Activated CD8-positive, alpha-beta memory T cell treated with anti-CD3 and anti-CD28 coated beads, Interleukin-2, amount 10 ng/mL, durations not matched to agents 7 days and 5 days (primary cell): ENCODE measurements at regions not wholly inside any gene's neighbourhood (a gene's known extent, or its start where the extent isn't known, plus 50 kb on each side); places are given as distances from the start of the nearest gene placed in this dataset.

Source experiments
- ATAC-seq: fragments of 150-1000 bp; cut with Tn5 transposase; one replicate; pipeline ENCODE4 v1.10.0; 2021; ENCODE audit warnings: moderate library complexity
- CTCF ChIA-PET: fragments of 350-600 bp; sonication (Branson Sonifier 250); formaldehyde crosslinking; loops from one replicate; lab custom pipeline; 2021; ENCODE audit warnings: antibody characterized with exemption; lab: Charles Lee
- DNase-seq: peaks from one replicate; pipeline ENCODE4 v3.0.0-alpha.2; 2020
- H3K27ac Mint-ChIP-seq: one replicate; pipeline ENCODE4 v1.8.0; 2021; ENCODE audit warnings: mild to moderate bottlenecking, mixed read lengths
- H3K27me3 Mint-ChIP-seq: one replicate; pipeline ENCODE4 v1.8.0; 2021; ENCODE audit warnings: mixed read lengths
- H3K36me3 Mint-ChIP-seq: one replicate; pipeline ENCODE4 v1.8.0; 2021; ENCODE audit warnings: mild to moderate bottlenecking, mixed read lengths
- H3K4me1 Mint-ChIP-seq: one replicate; pipeline ENCODE4 v1.8.0; 2021; ENCODE audit warnings: mixed read lengths
- H3K4me3 Mint-ChIP-seq: one replicate; pipeline ENCODE4 v1.8.0; 2021; ENCODE audit warnings: mild to moderate bottlenecking, moderate library complexity, mixed read lengths
- H3K9me3 Mint-ChIP-seq: one replicate; pipeline ENCODE4 v1.8.0; 2022; ENCODE audit warnings: low read depth, mixed read lengths

GRCh38 chr1:243939167-243939848 is 89.3 kb upstream of the AKT3 start:
- H3K4me3 Mint-ChIP-seq = no peak overlapping the region
- H3K27me3 Mint-ChIP-seq = peaks cover 5% of the 10 kb centered on the region
- H3K9me3 Mint-ChIP-seq = peaks cover 9% of the 10 kb centered on the region
- CTCF ChIA-PET = no interaction called here
- no peak for DNase-seq
- peaks cover 6% of the 10 kb centered on the region for H3K36me3 Mint-ChIP-seq
- H3K4me1 Mint-ChIP-seq = peaks cover 12% of the 10 kb centered on the region
- no peak overlapping the region for H3K27ac Mint-ChIP-seq
- no peak for ATAC-seq

DNA sequence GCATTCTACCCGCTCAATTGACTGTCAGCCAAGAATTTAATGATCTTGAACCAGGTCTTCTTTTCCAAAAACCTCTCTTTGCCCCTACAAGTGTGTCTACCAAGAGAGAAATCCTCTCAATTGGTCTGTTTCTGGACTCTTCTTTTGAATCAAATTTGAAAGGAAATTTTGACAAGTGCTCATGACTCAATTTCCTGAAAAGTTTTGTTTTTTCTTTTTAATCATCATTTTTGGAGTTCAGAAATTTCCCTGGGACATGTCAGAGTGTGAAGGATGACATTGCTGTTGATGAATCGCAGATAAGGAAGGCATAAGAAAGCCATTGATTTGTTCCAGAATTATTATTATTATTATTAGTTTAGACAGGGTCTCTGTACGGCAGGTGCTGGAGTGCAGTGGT is 88.2 kb upstream of the AKT3 start:
- Mint-ChIP-seq H3K4me3 (no peak overlapping the region), H3K9me3 (peaks cover 9% of the 10 kb centered on the region), H3K27ac (no peak overlapping the region), H3K4me1 (peaks cover 12% of the 10 kb centered on the region), H3K27me3 (peaks cover 5% of the 10 kb centered on the region), H3K36me3 (peaks cover 6% of the 10 kb centered on the region)
- ATAC-seq (no peak), DNase-seq (no peak)
- CTCF ChIA-PET = no interaction called here

- ATAC-seq (no peak), DNase-seq (no peak)
- H3K4me3 Mint-ChIP-seq = no peak overlapping the region
- H3K27ac Mint-ChIP-seq = no peak overlapping the region
- CTCF ChIA-PET = no interaction called here
- H3K9me3 Mint-ChIP-seq = peaks cover 5% of the 10 kb centered on the region
- peaks cover 5% of the 10 kb centered on the region for H3K4me1 Mint-ChIP-seq
- H3K27me3 Mint-ChIP-seq = peaks cover 5% of the 10 kb centered on the region
- H3K36me3 Mint-ChIP-seq = peaks cover 4% of the 10 kb centered on the region
Measured at GRCh38 chr1:243933495-243933894, 83.5 kb upstream of the AKT3 start.

GRCh38 chr1:243931957-243932356 is 81.9 kb upstream of the AKT3 start:
- CTCF ChIA-PET = no interaction called here
- H3K4me1 Mint-ChIP-seq = no peaks in the 10 kb centered on the region
- peaks cover 5% of the 10 kb centered on the region for H3K27me3 Mint-ChIP-seq
- ATAC-seq (no peak), DNase-seq (no peak)
- peaks cover 4% of the 10 kb centered on the region for H3K36me3 Mint-ChIP-seq
- H3K4me3 Mint-ChIP-seq = no peak overlapping the region
- peaks cover 5% of the 10 kb centered on the region for H3K9me3 Mint-ChIP-seq
- no peak overlapping the region for H3K27ac Mint-ChIP-seq

- no peak for ATAC-seq
- no peak for DNase-seq
- Mint-ChIP-seq H3K4me1 (no peaks in the 10 kb centered on the region), H3K4me3 (no peak overlapping the region), H3K27ac (no peak overlapping the region), H3K36me3 (peaks cover 4% of the 10 kb centered on the region), H3K27me3 (peaks cover 5% of the 10 kb centered on the region), H3K9me3 (peaks cover 5% of the 10 kb centered on the region)
- CTCF ChIA-PET = no interaction called here
Measured at GRCh38 chr1:243930822-243931671, 81.0 kb upstream of the AKT3 start.

DNA sequence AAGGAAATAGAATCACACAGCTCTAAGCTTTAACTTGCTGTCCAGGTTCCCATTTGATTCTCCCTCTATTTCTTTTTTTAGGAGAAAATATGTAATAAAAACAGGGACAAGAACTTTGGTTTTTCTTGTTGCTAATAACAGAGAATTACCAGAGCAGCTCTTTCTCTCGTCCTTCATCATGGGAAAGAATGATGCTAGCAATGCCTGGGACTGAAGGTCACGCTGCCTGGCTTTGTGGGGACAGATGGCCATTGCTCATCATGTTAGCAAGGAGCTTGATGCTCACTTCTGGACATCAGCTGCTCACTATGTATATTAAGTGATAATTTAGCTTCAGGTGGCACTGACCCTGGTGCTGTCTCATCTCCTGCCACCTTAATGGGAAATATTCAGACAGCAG is 77.3 kb upstream of the AKT3 start:
- H3K4me3 Mint-ChIP-seq = no peak overlapping the region
- H3K4me1 Mint-ChIP-seq = no peaks in the 10 kb centered on the region
- CTCF ChIA-PET = no interaction called here
- no peak for DNase-seq
- peaks cover 2% of the 10 kb centered on the region for H3K27me3 Mint-ChIP-seq
- ATAC-seq = no peak
- no peak overlapping the region for H3K27ac Mint-ChIP-seq
- no peaks in the 10 kb centered on the region for H3K36me3 Mint-ChIP-seq
- H3K9me3 Mint-ChIP-seq = no peaks in the 10 kb centered on the region

GRCh38 chr1:243926803-243927245 is 76.8 kb upstream of the AKT3 start:
- Mint-ChIP-seq H3K4me3 (no peak overlapping the region), H3K9me3 (no peaks in the 10 kb centered on the region), H3K27ac (no peak overlapping the region), H3K27me3 (peaks cover 6% of the 10 kb centered on the region), H3K4me1 (no peaks in the 10 kb centered on the region), H3K36me3 (no peaks in the 10 kb centered on the region)
- ATAC-seq = no peak
- CTCF ChIA-PET = no interaction called here
- DNase-seq = no peak

DNA sequence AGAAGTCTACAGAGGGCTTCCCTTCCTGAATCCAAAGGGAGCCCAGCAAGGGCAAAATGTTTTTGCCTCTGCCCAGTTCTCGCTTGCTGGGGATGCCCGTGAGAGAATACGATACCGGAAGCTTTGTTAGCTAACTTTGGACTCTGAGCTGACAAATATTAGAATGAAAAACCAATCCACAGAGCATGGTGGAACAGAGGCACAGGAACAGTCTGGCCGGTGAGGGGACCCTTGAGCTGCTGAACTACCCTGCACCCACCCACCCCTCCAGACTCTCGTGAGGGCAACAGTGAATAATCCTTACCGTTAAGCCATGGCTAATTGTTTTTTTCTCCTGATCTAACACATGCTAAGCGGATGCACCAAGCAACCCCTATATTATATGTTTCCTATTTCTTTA is 76.3 kb upstream of the AKT3 start:
- peaks cover 10% of the 10 kb centered on the region for H3K27me3 Mint-ChIP-seq
- DNase-seq = no peak
- no peaks in the 10 kb centered on the region for H3K4me1 Mint-ChIP-seq
- no peak overlapping the region for H3K4me3 Mint-ChIP-seq
- H3K36me3 Mint-ChIP-seq = no peaks in the 10 kb centered on the region
- H3K27ac Mint-ChIP-seq = no peak overlapping the region
- H3K9me3 Mint-ChIP-seq = no peaks in the 10 kb centered on the region
- CTCF ChIA-PET = no interaction called here
- no peak for ATAC-seq

DNA sequence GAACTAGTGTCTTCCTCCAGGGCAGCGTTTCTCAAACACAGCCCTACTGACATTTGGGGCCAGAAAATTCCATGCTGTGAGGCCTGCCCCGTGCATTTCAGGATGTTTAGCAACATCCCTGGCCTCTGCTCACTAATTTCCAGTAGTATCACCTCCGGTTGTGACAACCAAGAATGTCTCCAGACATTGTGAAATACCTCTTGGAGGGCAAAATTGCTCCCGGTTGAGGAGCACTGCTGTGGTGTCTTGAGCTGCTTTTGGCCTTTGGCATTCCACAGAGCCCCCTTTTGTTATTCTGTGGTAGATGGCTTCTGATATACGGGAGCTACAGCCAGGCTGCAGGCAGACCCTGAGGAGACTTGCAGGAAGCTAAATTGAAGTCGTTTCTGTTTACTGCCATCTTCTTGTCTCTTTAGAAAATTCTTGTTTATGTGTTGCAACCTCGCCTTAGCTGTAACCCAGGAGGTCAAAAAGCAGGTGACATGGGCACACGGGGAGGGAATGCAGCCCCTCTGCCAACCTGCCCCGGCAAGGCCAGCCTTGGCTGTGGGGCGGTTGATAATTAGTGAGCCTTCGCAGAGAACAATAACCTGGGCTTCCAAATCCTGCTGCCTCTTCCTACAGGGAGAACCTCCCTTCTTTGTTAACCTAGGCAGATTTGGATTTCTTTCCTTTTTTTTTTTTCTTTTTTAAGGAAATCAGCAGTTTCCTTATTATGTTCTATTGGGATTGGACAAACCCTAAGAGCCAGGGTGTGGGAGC is 74.7 kb upstream of the AKT3 start:
- H3K4me1 Mint-ChIP-seq = no peaks in the 10 kb centered on the region
- no peaks in the 10 kb centered on the region for H3K9me3 Mint-ChIP-seq
- peaks cover 23% of the 10 kb centered on the region for H3K27me3 Mint-ChIP-seq
- no peaks in the 10 kb centered on the region for H3K36me3 Mint-ChIP-seq
- CTCF ChIA-PET = no interaction called here
- ATAC-seq (no peak), DNase-seq (no peak)
- no peak overlapping the region for H3K27ac Mint-ChIP-seq
- no peak overlapping the region for H3K4me3 Mint-ChIP-seq

GRCh38 chr1:243924188-243924587 is 74.1 kb upstream of the AKT3 start:
- Mint-ChIP-seq H3K4me1 (no peaks in the 10 kb centered on the region), H3K27ac (no peak overlapping the region), H3K9me3 (no peaks in the 10 kb centered on the region), H3K36me3 (no peaks in the 10 kb centered on the region), H3K4me3 (no peak overlapping the region), H3K27me3 (peaks cover 26% of the 10 kb centered on the region)
- DNase-seq (no peak), ATAC-seq (no peak)
- CTCF ChIA-PET = no interaction called here

DNA sequence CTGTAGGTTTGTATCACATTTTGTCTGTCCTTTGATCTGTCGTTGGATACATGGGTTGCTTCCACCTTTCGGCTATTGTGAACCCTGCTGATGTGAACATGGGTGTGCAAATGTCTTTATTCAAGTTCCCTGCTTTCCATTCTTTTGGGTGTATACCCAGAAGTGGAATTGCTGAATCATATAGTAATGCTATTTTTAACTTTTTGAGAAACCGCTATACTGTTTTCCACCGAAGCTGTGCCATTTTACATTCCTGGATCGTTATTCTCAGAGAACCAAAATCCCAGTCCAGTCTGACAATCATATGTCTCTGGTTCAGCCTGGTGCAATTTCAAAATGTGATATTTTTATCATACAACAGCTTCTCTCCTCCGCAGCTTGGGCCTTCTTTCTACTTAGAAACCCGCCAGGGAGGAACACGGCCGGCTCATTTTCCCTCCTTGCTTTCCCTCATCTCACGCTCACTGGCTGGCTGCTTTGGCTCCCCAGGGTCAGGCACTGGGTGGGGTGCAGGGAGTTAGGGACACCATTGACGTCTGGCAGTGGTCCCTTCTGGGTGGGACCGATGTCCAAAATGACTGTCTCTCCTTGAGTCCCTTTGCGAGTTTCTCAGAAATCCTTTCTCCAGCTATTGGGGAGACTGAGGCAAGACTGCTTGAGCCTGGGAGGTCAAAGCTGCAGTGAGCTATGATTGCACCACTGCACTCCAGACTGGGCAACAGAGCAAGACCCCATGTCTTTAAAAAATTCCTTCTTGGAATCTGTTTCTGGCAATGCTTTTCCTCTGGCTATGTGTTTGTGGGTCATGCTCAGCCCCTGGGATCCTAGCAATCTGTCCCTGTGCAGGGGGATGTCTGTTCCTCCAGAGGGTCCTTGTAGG is 73.5 kb upstream of the AKT3 start:
- Mint-ChIP-seq H3K4me1 (no peaks in the 10 kb centered on the region), H3K9me3 (no peaks in the 10 kb centered on the region), H3K27me3 (peaks cover 28% of the 10 kb centered on the region), H3K4me3 (no peak overlapping the region), H3K36me3 (no peaks in the 10 kb centered on the region), H3K27ac (no peak overlapping the region)
- ATAC-seq = no peak
- CTCF ChIA-PET = no interaction called here
- DNase-seq = no peak

- H3K4me1 Mint-ChIP-seq = peaks cover 12% of the 10 kb centered on the region
- DNase-seq (no peak), ATAC-seq (no peak)
- no peaks in the 10 kb centered on the region for H3K9me3 Mint-ChIP-seq
- H3K27ac Mint-ChIP-seq = no peak overlapping the region
- CTCF ChIA-PET = no interaction called here
- H3K27me3 Mint-ChIP-seq = peaks cover 47% of the 10 kb centered on the region
- H3K4me3 Mint-ChIP-seq = no peak overlapping the region
- H3K36me3 Mint-ChIP-seq = no peaks in the 10 kb centered on the region
Measured at GRCh38 chr1:243921111-243921510, 71.1 kb upstream of the AKT3 start.
